PC-9 (cell line): ENCODE measurements at regions not wholly inside any gene's neighbourhood (a gene's known extent, or its start where the extent isn't known, plus 50 kb on each side); places are given as distances from the start of the nearest gene placed in this dataset.

ENCODE experiments used
- EZH2 ChIP-seq: fragments of 200-600 bp; sonication (generic); IDR thresholded peaks from 2 replicates; pipeline ENCODE4 v1.8.0; 2017; ENCODE audit warnings: antibody characterized with exemption, low read depth
- TF ChIP-seq, protein P1 (sequence below): fragments of 200-600 bp; sonication (generic); conservative IDR thresholded peaks from 2 replicates; pipeline ENCODE4 v1.6.1; 2017; ENCODE audit warnings: mixed run types, antibody characterized with exemption, mild to moderate bottlenecking, moderate library complexity

GRCh38 chr6:98433325-98434056 lies 400.9 kb upstream of the POU3F2 start:
- TF ChIP-seq, protein P1, sequence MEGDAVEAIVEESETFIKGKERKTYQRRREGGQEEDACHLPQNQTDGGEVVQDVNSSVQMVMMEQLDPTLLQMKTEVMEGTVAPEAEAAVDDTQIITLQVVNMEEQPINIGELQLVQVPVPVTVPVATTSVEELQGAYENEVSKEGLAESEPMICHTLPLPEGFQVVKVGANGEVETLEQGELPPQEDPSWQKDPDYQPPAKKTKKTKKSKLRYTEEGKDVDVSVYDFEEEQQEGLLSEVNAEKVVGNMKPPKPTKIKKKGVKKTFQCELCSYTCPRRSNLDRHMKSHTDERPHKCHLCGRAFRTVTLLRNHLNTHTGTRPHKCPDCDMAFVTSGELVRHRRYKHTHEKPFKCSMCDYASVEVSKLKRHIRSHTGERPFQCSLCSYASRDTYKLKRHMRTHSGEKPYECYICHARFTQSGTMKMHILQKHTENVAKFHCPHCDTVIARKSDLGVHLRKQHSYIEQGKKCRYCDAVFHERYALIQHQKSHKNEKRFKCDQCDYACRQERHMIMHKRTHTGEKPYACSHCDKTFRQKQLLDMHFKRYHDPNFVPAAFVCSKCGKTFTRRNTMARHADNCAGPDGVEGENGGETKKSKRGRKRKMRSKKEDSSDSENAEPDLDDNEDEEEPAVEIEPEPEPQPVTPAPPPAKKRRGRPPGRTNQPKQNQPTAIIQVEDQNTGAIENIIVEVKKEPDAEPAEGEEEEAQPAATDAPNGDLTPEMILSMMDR, result no peak
- TF ChIP-seq EZH2, result no peak
